Psoas muscle (tissue), 7 donors: ENCODE measurements at regions not wholly inside any gene's neighbourhood (a gene's known extent, or its start where the extent isn't known, plus 50 kb on each side); places are given as distances from the start of the nearest gene placed in this dataset.

ENCODE experiments used
- ATAC-seq, 4 donors: fragments of 200-7000 bp; cut with Tn5 transposase; one replicate each; pipeline ENCODE4 v1.9.1; 2020; ENCODE audit warnings: moderate library complexity in 3 of 4, mild to moderate bottlenecking in 2 of 4
- DNase-seq, 2 donors: peaks; one replicate each; pipeline ENCODE4 v3.0.0-alpha.2; 2020
- H3K27ac ChIP-seq: fragments of 200-600 bp; one replicate; pipeline ENCODE4 v1.8.0; 2022
- H3K27me3 ChIP-seq, 3 donors: fragments of 200-600 bp in 1 of 3; one replicate each; pipeline versions ENCODE4 v1.6.1 to v1.8.0; 2013 to 2022; ENCODE audit warnings: low read length in 2 of 3, mild to moderate bottlenecking in 2 of 3, moderate library complexity in 1 of 3; ENCODE audit not compliant: insufficient read depth in 3 of 3
- H3K36me3 ChIP-seq, 2 donors: fragments of 200-600 bp in 1 of 2; one replicate each; pipeline versions ENCODE4 v1.6.1 to v1.8.0; 2013 to 2022; ENCODE audit warnings: low read depth in 1 of 2, mild to moderate bottlenecking in 1 of 2, moderate library complexity in 1 of 2; ENCODE audit not compliant: insufficient read depth in 1 of 2
- H3K4me1 ChIP-seq: fragments of 200-600 bp; one replicate; pipeline ENCODE4 v1.8.0; 2022
- H3K4me3 ChIP-seq: fragments of 200-600 bp; one replicate; pipeline ENCODE4 v1.8.0; 2022; ENCODE audit warnings: mild to moderate bottlenecking
- H3K9me3 ChIP-seq: fragments of 200-600 bp; one replicate; pipeline ENCODE4 v1.8.0; 2022
- WGBS, 3 donors: extraction: QIAGEN DNeasy Blood & Tissue Kit; methylation state at CpG; one replicate each; pipeline versions ENCODE4 v1.1.6 to v1.1.7; 2013; 5-methylcytosine and 5-hydroxymethylcytosine counted together
- intact Hi-C, 2 donors: fragments of 100-400 bp; cut with DNase I; formaldehyde crosslinking; loops; one replicate each; pipeline versions ENCODE4 v1.11.0 to v1.14.2; 2022
- TF ChIP-seq, protein P1 (sequence below): fragments of 200-600 bp; IDR thresholded peaks from one replicate; pipeline ENCODE4 v1.8.0; 2022; ENCODE audit warnings: antibody characterized with exemption
- donor health status: healthy with polysubstance abuse.
- donor health status: DM: no; HTN: no; CAD: no; lungs with moderate emphysema.
- donor health status: Bipolar disorder and iron deficiency.
- donor health status: healthy.
- donor health status: DM: yes; HTN: yes; CAD: no.
- donor health status: DM: no; HTN: no; CAD: no.
- donor health status: DM: yes; HTN: yes; CAD: no.

DNA sequence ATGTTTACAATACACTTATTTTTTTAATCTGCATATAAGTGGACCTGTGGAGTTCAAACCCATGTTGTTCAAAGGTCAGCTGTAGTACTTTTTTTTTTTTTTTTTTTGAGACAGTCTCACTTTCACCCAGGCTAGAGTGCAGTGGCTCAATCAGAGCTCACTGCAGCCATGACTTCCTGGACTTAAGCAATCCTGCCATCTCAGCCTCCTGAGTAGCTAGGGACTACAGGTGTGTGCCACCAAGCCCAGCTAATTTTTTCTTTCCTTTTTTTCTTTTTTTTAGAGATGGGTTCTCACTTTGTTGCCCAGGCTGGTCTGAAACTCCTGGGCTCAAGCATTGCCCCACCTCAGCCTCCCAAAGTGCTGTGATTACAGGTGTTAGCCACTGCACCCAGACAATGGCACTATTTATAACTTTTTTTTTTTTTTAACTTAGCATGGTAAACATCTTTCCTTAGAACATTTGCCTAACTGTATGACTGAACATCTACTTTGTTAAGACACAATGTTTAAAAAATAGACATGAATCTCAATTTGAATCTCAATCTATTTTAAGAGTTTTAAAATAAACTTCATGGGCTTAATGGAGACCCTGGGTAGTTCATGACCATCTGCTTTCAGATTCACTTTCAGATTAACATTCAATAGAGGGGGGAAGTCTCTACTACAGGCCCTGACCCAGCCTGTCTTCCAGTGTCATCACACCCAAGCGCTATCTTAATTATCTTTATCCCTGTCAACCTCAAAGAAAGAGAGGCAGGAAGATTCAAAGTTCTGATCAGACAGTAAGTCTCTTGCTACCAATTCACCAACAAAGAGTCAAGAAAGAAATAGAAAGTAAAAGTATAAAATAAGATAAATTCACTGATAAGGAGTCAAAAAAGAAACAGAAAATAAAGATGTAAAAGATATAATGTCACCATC is 97.7 kb upstream of the DOCK9 start:
- H3K4me3 ChIP-seq: no peak overlapping the region
- TF ChIP-seq, protein P1, sequence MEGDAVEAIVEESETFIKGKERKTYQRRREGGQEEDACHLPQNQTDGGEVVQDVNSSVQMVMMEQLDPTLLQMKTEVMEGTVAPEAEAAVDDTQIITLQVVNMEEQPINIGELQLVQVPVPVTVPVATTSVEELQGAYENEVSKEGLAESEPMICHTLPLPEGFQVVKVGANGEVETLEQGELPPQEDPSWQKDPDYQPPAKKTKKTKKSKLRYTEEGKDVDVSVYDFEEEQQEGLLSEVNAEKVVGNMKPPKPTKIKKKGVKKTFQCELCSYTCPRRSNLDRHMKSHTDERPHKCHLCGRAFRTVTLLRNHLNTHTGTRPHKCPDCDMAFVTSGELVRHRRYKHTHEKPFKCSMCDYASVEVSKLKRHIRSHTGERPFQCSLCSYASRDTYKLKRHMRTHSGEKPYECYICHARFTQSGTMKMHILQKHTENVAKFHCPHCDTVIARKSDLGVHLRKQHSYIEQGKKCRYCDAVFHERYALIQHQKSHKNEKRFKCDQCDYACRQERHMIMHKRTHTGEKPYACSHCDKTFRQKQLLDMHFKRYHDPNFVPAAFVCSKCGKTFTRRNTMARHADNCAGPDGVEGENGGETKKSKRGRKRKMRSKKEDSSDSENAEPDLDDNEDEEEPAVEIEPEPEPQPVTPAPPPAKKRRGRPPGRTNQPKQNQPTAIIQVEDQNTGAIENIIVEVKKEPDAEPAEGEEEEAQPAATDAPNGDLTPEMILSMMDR: no peak
- H3K27me3 ChIP-seq: no peaks in the 10 kb centered on the region
- WGBS, 3 donors: 77 to 87% (median 86%) methylated on average over 1 of the region's 1 CpG
- H3K9me3 ChIP-seq: no peaks in the 10 kb centered on the region
- no peaks in the 10 kb centered on the region for H3K36me3 ChIP-seq
- no peaks in the 10 kb centered on the region for H3K4me1 ChIP-seq
- DNase-seq (no peak), ATAC-seq (no peak)
- H3K27ac ChIP-seq: no peak overlapping the region
- intact Hi-C loops: no loop called here

DNA sequence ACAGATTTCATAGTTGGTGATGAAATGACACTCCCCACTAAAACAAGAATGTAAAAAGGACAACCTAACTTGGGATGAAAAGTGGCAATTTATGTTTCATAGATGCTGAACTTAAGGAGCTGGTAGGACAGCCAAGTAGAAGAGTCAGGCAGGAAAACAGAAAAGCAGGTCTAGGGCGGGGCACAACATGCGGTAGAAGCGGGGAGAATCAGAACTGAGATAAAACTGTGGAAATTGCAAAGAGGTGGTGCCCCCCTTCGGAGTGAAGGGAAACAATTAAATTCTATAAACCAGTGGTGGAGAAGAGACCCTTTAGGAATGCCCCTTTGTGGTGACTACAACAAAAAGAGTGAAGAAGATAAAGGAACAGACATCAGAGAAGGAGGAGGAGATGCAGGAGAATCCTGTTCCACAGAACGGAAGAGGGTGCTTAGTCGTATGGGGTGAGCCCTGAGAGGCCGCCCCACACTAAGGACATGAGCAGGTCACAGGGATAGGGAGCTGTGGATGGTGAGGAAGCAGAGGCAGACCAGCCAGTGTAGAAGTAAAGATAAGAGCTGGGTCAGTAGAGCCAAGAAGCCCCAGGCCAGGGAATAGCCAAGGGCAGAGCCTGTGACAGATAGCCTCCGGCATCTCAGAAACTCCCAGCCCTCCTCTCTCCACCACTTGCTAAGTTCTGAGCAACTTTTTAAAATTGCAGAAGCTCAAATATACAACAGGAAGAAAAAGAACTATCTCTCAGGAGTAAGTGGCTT is 100.3 kb upstream of the DOCK9 start:
- H3K9me3 ChIP-seq: no peaks in the 10 kb centered on the region
- intact Hi-C loops: no loop called here
- no peak overlapping the region for H3K27ac ChIP-seq
- H3K36me3 ChIP-seq: no peaks in the 10 kb centered on the region
- no peak for ATAC-seq
- H3K27me3 ChIP-seq: no peaks in the 10 kb centered on the region
- DNase-seq: no peak
- TF ChIP-seq, protein P1: no peak
- no peaks in the 10 kb centered on the region for H3K4me1 ChIP-seq
- no peak overlapping the region for H3K4me3 ChIP-seq
- 91 to 95% (median 93%) methylated on average over 8 of the region's 8 CpGs for WGBS, 3 donors

DNA sequence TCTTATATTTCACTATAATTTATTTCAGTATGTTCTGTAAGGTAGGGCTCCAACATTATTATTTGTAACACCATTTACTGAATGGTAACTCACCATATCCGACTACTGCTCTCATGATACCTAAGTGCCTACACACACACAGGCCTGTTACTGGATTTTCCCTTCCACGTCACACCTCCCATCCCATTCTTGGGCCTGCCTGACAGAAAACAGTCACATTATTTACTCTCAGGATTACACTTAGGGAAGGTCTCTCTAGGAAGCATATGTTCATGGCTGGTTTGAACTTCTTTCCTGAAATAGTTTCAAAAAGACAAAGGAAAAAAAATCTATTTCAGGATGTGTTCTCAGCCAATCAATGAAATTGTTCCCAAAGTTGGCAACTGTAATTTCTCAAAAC is 102.3 kb upstream of the DOCK9 start:
- Histone ChIP-seq H3K9me3 (no peaks in the 10 kb centered on the region), H3K27me3 (no peaks in the 10 kb centered on the region), H3K36me3 (no peaks in the 10 kb centered on the region), H3K4me1 (no peaks in the 10 kb centered on the region), H3K27ac (no peak overlapping the region), H3K4me3 (no peak overlapping the region)
- WGBS, 3 donors: 84 to 91% (median 87%) methylated on average over 2 of the region's 2 CpGs
- intact Hi-C loops: no loop called here
- ATAC-seq (no peak), DNase-seq (no peak)
- TF ChIP-seq, protein P1: no peak

DNA sequence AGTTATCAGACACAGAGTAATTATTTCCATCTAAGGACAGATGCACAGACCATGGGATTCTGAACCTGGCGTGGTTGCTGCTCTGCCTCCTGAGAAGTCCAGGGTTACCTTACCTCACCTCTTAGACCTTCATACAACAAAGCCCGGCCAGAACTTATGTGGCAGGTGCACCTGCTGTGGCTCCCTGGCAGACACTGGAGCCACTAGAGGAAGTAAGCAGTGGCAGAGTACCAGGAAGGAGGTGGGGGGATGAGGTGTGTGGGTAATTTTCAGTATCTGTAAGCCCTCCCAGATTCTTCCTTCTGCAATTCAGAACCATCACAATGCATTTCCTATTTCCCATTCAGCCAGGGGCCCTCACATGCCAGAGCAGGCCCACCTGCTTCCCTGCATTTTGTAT is 106.1 kb upstream of the DOCK9 start:
- Histone ChIP-seq H3K9me3 (no peaks in the 10 kb centered on the region), H3K4me1 (no peaks in the 10 kb centered on the region), H3K27me3 (no peaks in the 10 kb centered on the region), H3K4me3 (no peak overlapping the region), H3K27ac (no peak overlapping the region), H3K36me3 (no peaks in the 10 kb centered on the region)
- WGBS, 3 donors: 57 to 67% (median 61%) methylated on average over 2 of the region's 2 CpGs
- DNase-seq: no peak
- intact Hi-C loops: no loop called here
- no peak for ATAC-seq
- TF ChIP-seq, protein P1: no peak
